GM12878 (cell line): ENCODE measurements at regions not wholly inside any gene's neighbourhood (a gene's known extent, or its start where the extent isn't known, plus 50 kb on each side); places are given as distances from the start of the nearest gene placed in this dataset.

Experiments
- ATAC-seq: fragments of 200-7000 bp; cut with Tn5 transposase; 3 replicates; pipeline ENCODE4 v1.9.1; 2020; ENCODE audit warnings: mild to moderate bottlenecking, moderate library complexity
- BruUV-seq: library from RNA; stranded (reverse); fragments of 400-500 nt; replicated peaks from 2 replicates; lab custom pipeline; 2021; lab: Mats Ljungman, UMichigan
- CTCF ChIA-PET: fragments of 300-600 bp; sonication (Branson Sonifier 250); formaldehyde crosslinking; extraction: SDS; loops from one replicate; lab custom pipeline; 2021; ENCODE audit warnings: inconsistent platforms; lab: Yijun Ruan, JAX
- POLR2A ChIA-PET: fragments of 350-600 bp; formaldehyde crosslinking; extraction: SDS; loops from one replicate; lab custom pipeline; 2021; ENCODE audit warnings: inconsistent platforms; lab: Charles Lee
- RAD21 ChIA-PET: fragments of 300-600 bp; sonication (Branson Sonifier 250); formaldehyde crosslinking; loops from one replicate; lab custom pipeline; 2023; ENCODE audit warnings: antibody characterized with exemption; ENCODE audit not compliant: unreplicated experiment; lab: Charles Lee
- SMC1A ChIA-PET: fragments of 300-600 bp; sonication (Branson Sonifier 250); formaldehyde crosslinking; loops from one replicate; lab custom pipeline; 2023; ENCODE audit not compliant: unreplicated experiment, uncharacterized antibody; lab: Charles Lee
- DNase-seq: peaks from one replicate; pipeline ENCODE4 v3.0.0-alpha.2; 2011; ENCODE audit warnings: low read depth, low spot score
- FAIRE-seq: peaks from 3 replicates; lab custom pipeline; 2011; peaks lifted over from hg19 to GRCh38; lab: Jason Lieb, UNC
- H2AFZ ChIP-seq: 2 replicates; pipeline ENCODE4 v1.6.0; 2011; ENCODE audit warnings: low read depth, low read length, control low read depth; ENCODE audit not compliant: control insufficient read depth
- H3K27ac ChIP-seq: 2 replicates; pipeline ENCODE4 v1.5.1; 2011; ENCODE audit warnings: control low read depth; ENCODE audit not compliant: control insufficient read depth, insufficient read depth
- H3K27me3 ChIP-seq, 2 experiments: replicated peaks in 1 of 2; 2 replicates each; pipeline versions ENCODE4 v1.6.0 to v1.6.1; 2011; ENCODE audit warnings: low read length in 1 of 2; ENCODE audit not compliant: control insufficient read depth in 2 of 2, insufficient read depth in 2 of 2
- H3K36me3 ChIP-seq, 2 experiments: 2 replicates each; pipeline ENCODE4 v1.5.1; 2011; ENCODE audit warnings: low read length in 1 of 2; ENCODE audit not compliant: control insufficient read depth in 2 of 2, insufficient read depth in 2 of 2
- H3K4me1 ChIP-seq: 2 replicates; pipeline ENCODE4 v1.6.1; 2011; ENCODE audit warnings: mild to moderate bottlenecking, low read length, moderate library complexity, mixed read lengths; ENCODE audit not compliant: control insufficient read depth, insufficient read depth
- H3K4me2 ChIP-seq: 2 replicates; pipeline ENCODE4 v1.6.0; 2011; ENCODE audit warnings: control low read depth; ENCODE audit not compliant: control insufficient read depth, insufficient read depth
- H3K4me3 ChIP-seq: fragments of 200-600 bp; sonication (generic); 2 replicates; pipeline ENCODE4 v1.5.1; 2016
- H3K79me2 ChIP-seq: 2 replicates; pipeline ENCODE4 v1.6.0; 2011; ENCODE audit warnings: low read length; ENCODE audit not compliant: control insufficient read depth, insufficient read depth
- H3K9ac ChIP-seq: 2 replicates; pipeline ENCODE4 v1.8.0; 2011; ENCODE audit warnings: low read length, control low read depth, mixed read lengths; ENCODE audit not compliant: control insufficient read depth, insufficient read depth
- H3K9me3 ChIP-seq: replicated peaks from 3 replicates; pipeline ENCODE4 v1.5.1; 2011; ENCODE audit warnings: mild to moderate bottlenecking, low read length; ENCODE audit not compliant: control insufficient read depth, insufficient read depth
- H4K20me1 ChIP-seq: 2 replicates; pipeline ENCODE4 v1.6.0; 2011; ENCODE audit not compliant: control insufficient read depth, insufficient read depth
- BCL11A ChIP-seq: IDR thresholded peaks from 2 replicates; pipeline ENCODE4 v1.6.1; 2011; ENCODE audit warnings: low read depth, low read length
- KDM1A ChIP-seq: fragments of 200-600 bp; sonication (generic); IDR thresholded peaks from 2 replicates; pipeline ENCODE4 v1.6.1; 2016; ENCODE audit warnings: borderline replicate concordance
- MEF2B ChIP-seq: fragments of 450-650 bp; IDR thresholded peaks from 2 replicates; pipeline ENCODE4 v1.6.1; 2018; ENCODE audit warnings: mild to moderate bottlenecking, moderate library complexity; ENCODE audit not compliant: partially characterized antibody, poor library complexity, severe bottlenecking
- NBN ChIP-seq: fragments of 450-650 bp; IDR thresholded peaks from 2 replicates; pipeline ENCODE4 v1.6.1; 2016
- NFIC ChIP-seq: IDR thresholded peaks from 2 replicates; pipeline ENCODE4 v1.6.1; 2012; ENCODE audit warnings: low read depth, mild to moderate bottlenecking, inconsistent platforms, low read length, moderate library complexity
- NRF1 ChIP-seq: conservative IDR thresholded peaks from 2 replicates; pipeline ENCODE4 v1.6.1; 2011; ENCODE audit warnings: mild to moderate bottlenecking, low read depth, low read length, improper control_type of control experiment
- SPI1 ChIP-seq: IDR thresholded peaks from 2 replicates; pipeline ENCODE4 v1.6.1; 2011; ENCODE audit warnings: low read depth, mild to moderate bottlenecking, low read length, moderate library complexity, borderline replicate concordance; ENCODE audit not compliant: insufficient read depth
- STAT3 ChIP-seq: IDR thresholded peaks from 2 replicates; pipeline ENCODE4 v1.6.1; 2011; ENCODE audit warnings: low read depth, low read length, improper control_type of control experiment
- TCF7 ChIP-seq: IDR thresholded peaks from 2 replicates; pipeline ENCODE4 v1.6.1; 2014; ENCODE audit warnings: antibody characterized with exemption, borderline replicate concordance
- WRNIP1 ChIP-seq: IDR thresholded peaks from 2 replicates; pipeline ENCODE4 v1.6.1; 2011; ENCODE audit warnings: low read depth, low read length, improper control_type of control experiment, borderline replicate concordance
- WGBS: methylation state at CpG from one replicate; pipeline ENCODE4 v1.1.6; 2016; ENCODE audit warnings: low lambda C conversion rate; ENCODE audit not compliant: insufficient replicate concordance, insufficient coverage; ENCODE audit errors: missing lambda C conversion rate; 5-methylcytosine and 5-hydroxymethylcytosine counted together
- in situ Hi-C: fragments of 300-500 bp; cut with MboI; formaldehyde crosslinking; loops from 9 replicates; pipeline ENCODE4 v1.14.3; 2018; ENCODE audit warnings: mixed read lengths
- intact Hi-C: fragments of 100-400 bp; cut with micrococcal nuclease; formaldehyde crosslinking; loops from one replicate; pipeline ENCODE4 v1.14.2; 2022; ENCODE audit not compliant: unreplicated experiment
- TF ChIP-seq, protein P1 (sequence below): fragments of 450-650 bp; IDR thresholded peaks from 2 replicates; pipeline ENCODE4 v1.6.1; 2018; ENCODE audit warnings: borderline replicate concordance, mild to moderate bottlenecking; ENCODE audit not compliant: partially characterized antibody
- TF ChIP-seq, protein P2 (sequence below): IDR thresholded peaks from 2 replicates; pipeline ENCODE4 v1.6.1; 2012; ENCODE audit warnings: low read depth, low read length, improper control_type of control experiment
- TF ChIP-seq, protein P3 (sequence below): IDR thresholded peaks from 2 replicates; pipeline ENCODE4 v1.6.1; 2011; ENCODE audit warnings: low read depth, low read length, improper control_type of control experiment, borderline replicate concordance
- TF ChIP-seq, protein P4 (sequence below): IDR thresholded peaks from 2 replicates; pipeline ENCODE4 v1.6.1; 2011; ENCODE audit warnings: low read depth, mild to moderate bottlenecking, low read length, moderate library complexity, borderline replicate concordance; ENCODE audit errors: extremely low read depth
- TF ChIP-seq, protein P5 (sequence below): fragments of 150-350 bp; IDR thresholded peaks from 2 replicates; pipeline ENCODE4 v1.6.1; 2016; ENCODE audit warnings: low read depth, low read length

DNA sequence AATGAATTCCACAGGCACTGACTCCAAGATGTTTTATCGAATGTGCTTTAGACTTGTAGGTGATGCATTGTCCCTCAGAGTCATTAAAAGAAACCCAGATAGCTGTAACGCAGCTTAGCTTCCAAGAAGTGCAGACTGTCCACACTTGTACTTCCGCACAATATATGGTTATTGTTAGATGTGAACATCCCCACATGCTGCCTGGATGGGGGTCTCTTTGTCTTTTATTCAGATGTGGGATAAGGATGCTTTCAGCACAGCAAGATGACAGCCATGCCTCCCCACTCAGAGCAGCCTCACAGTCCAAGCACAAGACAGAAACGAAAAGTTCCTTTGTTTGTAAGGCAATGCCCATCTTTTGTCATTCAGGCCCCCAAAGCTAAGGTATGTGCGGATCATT is 416.6 kb downstream of the HRH4 start (continued):
- TF ChIP-seq, protein P1, sequence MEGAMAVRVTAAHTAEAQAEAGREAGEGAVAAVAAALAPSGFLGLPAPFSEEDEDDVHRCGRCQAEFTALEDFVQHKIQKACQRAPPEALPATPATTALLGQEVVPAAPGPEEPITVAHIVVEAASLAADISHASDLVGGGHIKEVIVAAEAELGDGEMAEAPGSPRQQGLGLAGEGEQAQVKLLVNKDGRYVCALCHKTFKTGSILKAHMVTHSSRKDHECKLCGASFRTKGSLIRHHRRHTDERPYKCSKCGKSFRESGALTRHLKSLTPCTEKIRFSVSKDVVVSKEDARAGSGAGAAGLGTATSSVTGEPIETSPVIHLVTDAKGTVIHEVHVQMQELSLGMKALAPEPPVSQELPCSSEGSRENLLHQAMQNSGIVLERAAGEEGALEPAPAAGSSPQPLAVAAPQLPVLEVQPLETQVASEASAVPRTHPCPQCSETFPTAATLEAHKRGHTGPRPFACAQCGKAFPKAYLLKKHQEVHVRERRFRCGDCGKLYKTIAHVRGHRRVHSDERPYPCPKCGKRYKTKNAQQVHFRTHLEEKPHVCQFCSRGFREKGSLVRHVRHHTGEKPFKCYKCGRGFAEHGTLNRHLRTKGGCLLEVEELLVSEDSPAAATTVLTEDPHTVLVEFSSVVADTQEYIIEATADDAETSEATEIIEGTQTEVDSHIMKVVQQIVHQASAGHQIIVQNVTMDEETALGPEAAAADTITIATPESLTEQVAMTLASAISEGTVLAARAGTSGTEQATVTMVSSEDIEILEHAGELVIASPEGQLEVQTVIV = no peak
- TF ChIP-seq, protein P2, sequence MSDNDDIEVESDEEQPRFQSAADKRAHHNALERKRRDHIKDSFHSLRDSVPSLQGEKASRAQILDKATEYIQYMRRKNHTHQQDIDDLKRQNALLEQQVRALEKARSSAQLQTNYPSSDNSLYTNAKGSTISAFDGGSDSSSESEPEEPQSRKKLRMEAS = no peak
- no peak for TF ChIP-seq WRNIP1
- TF ChIP-seq NBN = no peak
- TF ChIP-seq TCF7 = no peak
- TF ChIP-seq, protein P3, sequence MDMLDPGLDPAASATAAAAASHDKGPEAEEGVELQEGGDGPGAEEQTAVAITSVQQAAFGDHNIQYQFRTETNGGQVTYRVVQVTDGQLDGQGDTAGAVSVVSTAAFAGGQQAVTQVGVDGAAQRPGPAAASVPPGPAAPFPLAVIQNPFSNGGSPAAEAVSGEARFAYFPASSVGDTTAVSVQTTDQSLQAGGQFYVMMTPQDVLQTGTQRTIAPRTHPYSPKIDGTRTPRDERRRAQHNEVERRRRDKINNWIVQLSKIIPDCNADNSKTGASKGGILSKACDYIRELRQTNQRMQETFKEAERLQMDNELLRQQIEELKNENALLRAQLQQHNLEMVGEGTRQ = no peak

DNA sequence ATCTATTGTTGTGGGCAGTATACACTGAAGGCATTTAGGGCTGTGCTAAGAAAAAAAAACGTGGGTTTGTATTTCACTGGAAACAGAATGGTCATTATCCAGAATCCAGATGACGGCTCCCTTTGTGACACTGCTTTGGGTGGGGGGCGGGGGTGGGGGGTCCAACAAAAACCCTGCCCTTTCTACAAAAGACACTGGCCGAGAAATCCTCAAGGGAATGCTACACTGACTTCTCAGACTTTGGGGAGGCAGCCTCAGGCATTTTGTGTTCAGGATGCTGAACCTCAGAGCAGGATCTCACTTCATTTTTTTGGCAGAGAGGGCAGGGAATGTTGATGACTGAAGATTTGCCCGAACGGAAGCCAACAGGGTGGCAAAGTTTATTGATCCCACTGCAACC is 417.1 kb downstream of the HRH4 start:
- in situ Hi-C loops (loop anchor here (25.0 kb wide), 1 partner anchor 960 kb away; no protein-coding TSS in a partner anchor), intact Hi-C loops (loop anchor here (5.0 kb wide), 3 partner anchors 185 to 1025 kb away; no protein-coding TSS in a partner anchor)
- Histone ChIP-seq H3K79me2 (no peaks in the 10 kb centered on the region), H3K4me3 (no peak overlapping the region), H3K4me1 (no peaks in the 10 kb centered on the region), H4K20me1 (no peaks in the 10 kb centered on the region), H3K4me2 (no peak overlapping the region), H3K36me3 (no peaks in the 10 kb centered on the region), H2AFZ (no peak overlapping the region), H3K27me3 (no peaks in the 10 kb centered on the region; a peak in 1 of 4 replicates), H3K9me3 (no peaks in the 10 kb centered on the region), H3K27ac (no peak overlapping the region), H3K9ac (no peak overlapping the region)
- RAD21 ChIA-PET = interaction anchor here (1.1 kb wide), 1 partner anchor 955 kb away, joined by 3 read pairs; no protein-coding TSS in a partner anchor
- no TSS peak for BruUV-seq
- POLR2A ChIA-PET = no interaction called here
- CTCF ChIA-PET = interaction anchor here (0.6 to 0.8 kb wide), 2 partner anchors 14 to 554 kb away, joined by 3 read pairs; no protein-coding TSS in a partner anchor
- no peak for ATAC-seq
- no peak for DNase-seq
- no peak for FAIRE-seq
- SMC1A ChIA-PET = no interaction called here
- WGBS = 11% methylated on average over 6 of the region's 6 CpGs
- no peak for TF ChIP-seq KDM1A
- TF ChIP-seq MEF2B = no peak
- no peak for TF ChIP-seq SPI1
- TF ChIP-seq, protein P3 = no peak
- TF ChIP-seq, protein P4, sequence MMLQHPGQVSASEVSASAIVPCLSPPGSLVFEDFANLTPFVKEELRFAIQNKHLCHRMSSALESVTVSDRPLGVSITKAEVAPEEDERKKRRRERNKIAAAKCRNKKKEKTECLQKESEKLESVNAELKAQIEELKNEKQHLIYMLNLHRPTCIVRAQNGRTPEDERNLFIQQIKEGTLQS = no peak
- TF ChIP-seq STAT3 = no peak
- TF ChIP-seq, protein P5, sequence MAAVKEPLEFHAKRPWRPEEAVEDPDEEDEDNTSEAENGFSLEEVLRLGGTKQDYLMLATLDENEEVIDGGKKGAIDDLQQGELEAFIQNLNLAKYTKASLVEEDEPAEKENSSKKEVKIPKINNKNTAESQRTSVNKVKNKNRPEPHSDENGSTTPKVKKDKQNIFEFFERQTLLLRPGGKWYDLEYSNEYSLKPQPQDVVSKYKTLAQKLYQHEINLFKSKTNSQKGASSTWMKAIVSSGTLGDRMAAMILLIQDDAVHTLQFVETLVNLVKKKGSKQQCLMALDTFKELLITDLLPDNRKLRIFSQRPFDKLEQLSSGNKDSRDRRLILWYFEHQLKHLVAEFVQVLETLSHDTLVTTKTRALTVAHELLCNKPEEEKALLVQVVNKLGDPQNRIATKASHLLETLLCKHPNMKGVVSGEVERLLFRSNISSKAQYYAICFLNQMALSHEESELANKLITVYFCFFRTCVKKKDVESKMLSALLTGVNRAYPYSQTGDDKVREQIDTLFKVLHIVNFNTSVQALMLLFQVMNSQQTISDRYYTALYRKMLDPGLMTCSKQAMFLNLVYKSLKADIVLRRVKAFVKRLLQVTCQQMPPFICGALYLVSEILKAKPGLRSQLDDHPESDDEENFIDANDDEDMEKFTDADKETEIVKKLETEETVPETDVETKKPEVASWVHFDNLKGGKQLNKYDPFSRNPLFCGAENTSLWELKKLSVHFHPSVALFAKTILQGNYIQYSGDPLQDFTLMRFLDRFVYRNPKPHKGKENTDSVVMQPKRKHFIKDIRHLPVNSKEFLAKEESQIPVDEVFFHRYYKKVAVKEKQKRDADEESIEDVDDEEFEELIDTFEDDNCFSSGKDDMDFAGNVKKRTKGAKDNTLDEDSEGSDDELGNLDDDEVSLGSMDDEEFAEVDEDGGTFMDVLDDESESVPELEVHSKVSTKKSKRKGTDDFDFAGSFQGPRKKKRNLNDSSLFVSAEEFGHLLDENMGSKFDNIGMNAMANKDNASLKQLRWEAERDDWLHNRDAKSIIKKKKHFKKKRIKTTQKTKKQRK = no peak
- TF ChIP-seq NRF1 = no peak
- no peak for TF ChIP-seq BCL11A
- TF ChIP-seq NFIC = no peak
